Testis (tissue), 2 donors: ENCODE measurements at regions not wholly inside any gene's neighbourhood (a gene's known extent, or its start where the extent isn't known, plus 50 kb on each side); places are given as distances from the start of the nearest gene placed in this dataset.

Experiments used
- POLR2A ChIP-seq: fragments of 450-650 bp; IDR thresholded peaks from one replicate; pipeline ENCODE4 v1.6.1; 2017; ENCODE audit warnings: antibody characterized with exemption, mild to moderate bottlenecking, moderate library complexity
- TF ChIP-seq, protein P1 (sequence below), 3 experiments: fragments of 450-650 bp in 2 of 3; fragments of 200-600 bp in 1 of 3; sonication (generic) in 1 of 3; IDR thresholded peaks; one replicate each; pipeline ENCODE4 v1.5.1; 2016 to 2019; ENCODE audit warnings: antibody characterized with exemption in 3 of 3, mild to moderate bottlenecking in 2 of 3, moderate library complexity in 1 of 3

- TF ChIP-seq, protein P1, sequence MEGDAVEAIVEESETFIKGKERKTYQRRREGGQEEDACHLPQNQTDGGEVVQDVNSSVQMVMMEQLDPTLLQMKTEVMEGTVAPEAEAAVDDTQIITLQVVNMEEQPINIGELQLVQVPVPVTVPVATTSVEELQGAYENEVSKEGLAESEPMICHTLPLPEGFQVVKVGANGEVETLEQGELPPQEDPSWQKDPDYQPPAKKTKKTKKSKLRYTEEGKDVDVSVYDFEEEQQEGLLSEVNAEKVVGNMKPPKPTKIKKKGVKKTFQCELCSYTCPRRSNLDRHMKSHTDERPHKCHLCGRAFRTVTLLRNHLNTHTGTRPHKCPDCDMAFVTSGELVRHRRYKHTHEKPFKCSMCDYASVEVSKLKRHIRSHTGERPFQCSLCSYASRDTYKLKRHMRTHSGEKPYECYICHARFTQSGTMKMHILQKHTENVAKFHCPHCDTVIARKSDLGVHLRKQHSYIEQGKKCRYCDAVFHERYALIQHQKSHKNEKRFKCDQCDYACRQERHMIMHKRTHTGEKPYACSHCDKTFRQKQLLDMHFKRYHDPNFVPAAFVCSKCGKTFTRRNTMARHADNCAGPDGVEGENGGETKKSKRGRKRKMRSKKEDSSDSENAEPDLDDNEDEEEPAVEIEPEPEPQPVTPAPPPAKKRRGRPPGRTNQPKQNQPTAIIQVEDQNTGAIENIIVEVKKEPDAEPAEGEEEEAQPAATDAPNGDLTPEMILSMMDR (IDR thresholded peaks at IDR 0.05) = no peak
- no peak for TF ChIP-seq POLR2A
These were observed 367.6 kb upstream of the DAB1 start for GRCh38 chr1:57791497-57791896.
